ENCODE measurements at regions not wholly inside any gene's neighbourhood (a gene's known extent, or its start where the extent isn't known, plus 50 kb on each side); places are given as distances from the start of the nearest gene placed in this dataset.

GRCh38 chr13:100790405-100790804, 115.8 kb upstream of the TMTC4 start:
- peaks cover 30 to 38% (median 35%) of the 10 kb centered on the region in 3 experiments for H3K36me3 Mint-ChIP-seq (ENCODE audit: insufficient read depth in 1 of 3, low read depth in 3 of 3)
- Histone ChIP-seq H4K5ac (ENCODE audit: insufficient read length, low read depth, low read length) (no peak overlapping the region), H3K27ac (ENCODE audit: insufficient read length, low read depth, low read length) (no peak overlapping the region), H2BK120ac (ENCODE audit: low read depth, low read length, poor library complexity, severe bottlenecking) (no peak overlapping the region), H4K20me1 (ENCODE audit: control insufficient read depth, insufficient read depth, insufficient read length) (no peaks in the 10 kb centered on the region), H3K56ac (ENCODE audit: insufficient read length, low read depth, low read length) (no peak overlapping the region), H3K14ac (ENCODE audit: insufficient read depth, low read length) (no peak overlapping the region), H3K79me1 (ENCODE audit: insufficient read depth, low read depth, low read length, poor library complexity, severe bottlenecking) (no peaks in the 10 kb centered on the region), H4K91ac (ENCODE audit: insufficient read length, low read depth, low read length) (no peak overlapping the region), H4K8ac (replicated peaks; ENCODE audit: insufficient read length, low read depth, low read length) (no peak overlapping the region), H3K4me2 (ENCODE audit: insufficient read depth, insufficient read length, low read length) (no peak overlapping the region), H3K27me3 (ENCODE audit: insufficient read depth, low read length) (no peaks in the 10 kb centered on the region), H3K79me2 (ENCODE audit: insufficient read depth, low read length) (no peaks in the 10 kb centered on the region), H3K9ac (ENCODE audit: extremely low read depth, insufficient read length, low read length) (no peak overlapping the region), H3K18ac (ENCODE audit: insufficient read length, low read depth, low read length) (no peak overlapping the region), H3K9me3 (ENCODE audit: control insufficient read depth, low read depth, low read length) (peaks cover 12% of the 10 kb centered on the region), H3K23me2 (ENCODE audit: insufficient read length, low read depth, low read length, poor library complexity, severe bottlenecking) (no peaks in the 10 kb centered on the region), H2BK15ac (ENCODE audit: low read depth, low read length) (no peak overlapping the region), H3K4me1 (ENCODE audit: insufficient read depth, low read length) (peaks cover 3% of the 10 kb centered on the region; the same call in 1 of the 2 replicates), H3K23ac (ENCODE audit: insufficient read length, low read depth, low read length) (no peak overlapping the region), H3K4ac (ENCODE audit: low read depth, low read length) (no peak overlapping the region), H2AFZ (ENCODE audit: low read length) (no peak overlapping the region), H2BK12ac (ENCODE audit: insufficient read length, low read depth, low read length) (no peak overlapping the region), H3T11ph (ENCODE audit: low read length) (no peak overlapping the region), H2AK5ac (ENCODE audit: insufficient read length, low read length) (no peak overlapping the region), H2BK5ac (ENCODE audit: insufficient read length, low read length) (no peak overlapping the region), H2BK20ac (ENCODE audit: low read depth, low read length, poor library complexity, severe bottlenecking) (no peak overlapping the region)
- H3K27ac Mint-ChIP-seq = no peak overlapping the region
- no peaks in the 10 kb centered on the region; the same call in none of the 2 replicates for H3K27me3 Mint-ChIP-seq (ENCODE audit: low read depth)
- no peak for TF ChIP-seq CTCF (conservative IDR thresholded peaks at IDR 0.05)
- H3K4me3 Mint-ChIP-seq = no peak overlapping the region
- WGBS (ENCODE audit: extremely low coverage, insufficient read length, low lambda C conversion rate) = no CpG with 5 or more reads among the region's 1 CpG
- DNase-seq = no peak
- peaks cover 12 to 22% of the 10 kb centered on the region in 2 experiments for H3K4me1 Mint-ChIP-seq
- peaks cover 38 to 42% of the 10 kb centered on the region in 2 experiments for H3K9me3 Mint-ChIP-seq

All from H9 (cell line).